H1 (cell line): ENCODE measurements at regions not wholly inside any gene's neighbourhood (a gene's known extent, or its start where the extent isn't known, plus 50 kb on each side); places are given as distances from the start of the nearest gene placed in this dataset.

Experiments used
- BRCA1 ChIP-seq: IDR thresholded peaks from 2 replicates; pipeline ENCODE4 v1.6.1; 2012; ENCODE audit warnings: low read depth, low read length, improper control_type of control experiment
- CEBPB ChIP-seq: IDR thresholded peaks from 2 replicates; pipeline ENCODE4 v1.6.1; 2012; ENCODE audit warnings: low read depth, low read length
- CTBP2 ChIP-seq: IDR thresholded peaks from 2 replicates; pipeline ENCODE4 v1.7.0; 2011; ENCODE audit warnings: borderline replicate concordance, mild to moderate bottlenecking, moderate library complexity, mixed read lengths, low read length; ENCODE audit not compliant: insufficient read depth, insufficient read length
- FOSL1 ChIP-seq: IDR thresholded peaks from 2 replicates; pipeline ENCODE4 v1.6.1; 2011; ENCODE audit warnings: mild to moderate bottlenecking, low read depth, low read length, moderate library complexity; ENCODE audit not compliant: insufficient read depth
- RXRA ChIP-seq: IDR thresholded peaks from 2 replicates; pipeline ENCODE4 v1.6.1; 2011; ENCODE audit warnings: low read depth, mild to moderate bottlenecking, low read length, moderate library complexity; ENCODE audit not compliant: insufficient read depth
- SIRT6 ChIP-seq: IDR thresholded peaks from one replicate; pipeline ENCODE4 v1.7.1; 2012; ENCODE audit warnings: low read length, inconsistent platforms
- SIX5 ChIP-seq: IDR thresholded peaks from 2 replicates; pipeline ENCODE4 v1.6.1; 2011; ENCODE audit warnings: mild to moderate bottlenecking, low read depth, low read length
- TF ChIP-seq, protein P1 (sequence below): IDR thresholded peaks from 2 replicates; pipeline ENCODE4 v1.6.1; 2012; ENCODE audit warnings: inconsistent platforms

DNA sequence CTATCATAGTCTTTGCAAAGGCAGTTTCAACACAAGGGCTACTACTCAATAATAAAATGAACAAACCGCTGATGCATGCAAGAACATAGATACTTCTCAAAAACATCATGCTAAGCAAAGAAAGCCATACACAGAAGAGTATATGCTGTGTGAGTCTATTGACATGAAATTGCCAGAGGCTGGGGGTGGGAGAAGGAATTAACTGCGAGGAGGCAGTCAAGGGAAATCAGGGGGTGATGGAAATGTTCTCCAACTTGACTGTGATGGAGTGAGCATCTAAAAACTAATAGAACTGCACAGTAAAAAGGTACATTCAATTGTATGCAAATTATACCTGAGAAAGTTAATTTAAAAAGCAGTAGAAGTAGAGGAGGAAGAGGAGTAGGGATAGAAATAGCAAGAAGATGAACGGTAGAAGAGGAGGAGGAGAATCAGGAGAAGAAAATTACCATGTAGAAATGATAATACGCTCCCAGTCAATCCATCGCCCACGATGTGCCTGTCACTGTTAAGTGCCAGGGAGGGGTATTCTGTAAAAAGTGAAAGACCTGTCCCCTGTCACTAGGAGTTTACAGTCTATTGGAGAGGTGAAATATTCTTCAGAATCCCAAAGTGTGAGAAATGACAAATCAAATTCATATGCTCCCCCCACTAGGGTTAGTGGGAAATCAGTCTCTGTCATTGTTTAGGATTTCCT, 90.3 kb downstream of the B3GNT2 start (continued):
- no peak for TF ChIP-seq CTBP2
- no peak for TF ChIP-seq FOSL1
- TF ChIP-seq SIX5: no peak
- TF ChIP-seq CEBPB: no peak
- TF ChIP-seq, protein P1, sequence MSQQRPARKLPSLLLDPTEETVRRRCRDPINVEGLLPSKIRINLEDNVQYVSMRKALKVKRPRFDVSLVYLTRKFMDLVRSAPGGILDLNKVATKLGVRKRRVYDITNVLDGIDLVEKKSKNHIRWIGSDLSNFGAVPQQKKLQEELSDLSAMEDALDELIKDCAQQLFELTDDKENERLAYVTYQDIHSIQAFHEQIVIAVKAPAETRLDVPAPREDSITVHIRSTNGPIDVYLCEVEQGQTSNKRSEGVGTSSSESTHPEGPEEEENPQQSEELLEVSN: no peak
- no peak for TF ChIP-seq BRCA1
- TF ChIP-seq SIRT6: no peak
- no peak for TF ChIP-seq RXRA
